H9 (cell line): ENCODE measurements at regions not wholly inside any gene's neighbourhood (a gene's known extent, or its start where the extent isn't known, plus 50 kb on each side); places are given as distances from the start of the nearest gene placed in this dataset.

Source experiments
- DNase-seq: peaks from one replicate; pipeline ENCODE4 v3.0.0-alpha.2; 2017
- H2AFZ ChIP-seq: one replicate; pipeline ENCODE4 v1.6.1; 2013; ENCODE audit warnings: mild to moderate bottlenecking, low read length, control low read depth, moderate library complexity
- H2AK5ac ChIP-seq: 2 replicates; pipeline ENCODE4 v1.6.1; 2013; ENCODE audit warnings: low read length, control low read depth, mixed read lengths; ENCODE audit not compliant: insufficient read length
- H2BK120ac ChIP-seq: one replicate; pipeline ENCODE4 v1.6.1; 2013; ENCODE audit warnings: low read depth, mild to moderate bottlenecking, low read length, control low read depth, inconsistent platforms; ENCODE audit not compliant: poor library complexity, severe bottlenecking
- H2BK12ac ChIP-seq: 2 replicates; pipeline ENCODE4 v1.6.1; 2013; ENCODE audit warnings: low read length, control low read depth, mixed read lengths, low read depth; ENCODE audit not compliant: insufficient read length
- H2BK15ac ChIP-seq: 2 replicates; pipeline ENCODE4 v1.6.1; 2013; ENCODE audit warnings: low read depth, low read length, control low read depth
- H2BK20ac ChIP-seq: one replicate; pipeline ENCODE4 v1.6.1; 2013; ENCODE audit warnings: low read depth, mild to moderate bottlenecking, low read length, control low read depth, inconsistent platforms; ENCODE audit not compliant: poor library complexity, severe bottlenecking
- H2BK5ac ChIP-seq: 2 replicates; pipeline ENCODE4 v1.6.1; 2013; ENCODE audit warnings: low read length, control low read depth, mixed read lengths; ENCODE audit not compliant: insufficient read length
- H3K14ac ChIP-seq: 2 replicates; pipeline ENCODE4 v1.6.1; 2013; ENCODE audit warnings: low read length, control low read depth; ENCODE audit not compliant: insufficient read depth
- H3K18ac ChIP-seq: 2 replicates; pipeline ENCODE4 v1.6.1; 2013; ENCODE audit warnings: low read depth, mild to moderate bottlenecking, mixed read lengths, low read length, control low read depth; ENCODE audit not compliant: insufficient read length
- H3K23ac ChIP-seq: 2 replicates; pipeline ENCODE4 v1.6.1; 2013; ENCODE audit warnings: low read length, control low read depth, mixed read lengths, low read depth; ENCODE audit not compliant: insufficient read length
- H3K23me2 ChIP-seq: 2 replicates; pipeline ENCODE4 v1.6.1; 2013; ENCODE audit warnings: low read depth, mild to moderate bottlenecking, mixed read lengths, low read length, control low read depth; ENCODE audit not compliant: insufficient read length, poor library complexity, severe bottlenecking
- H3K27ac ChIP-seq: 2 replicates; pipeline ENCODE4 v1.5.1; 2013; ENCODE audit warnings: low read length, control low read depth, mixed read lengths, low read depth; ENCODE audit not compliant: insufficient read length
- H3K27me3 ChIP-seq: 2 replicates; pipeline ENCODE4 v1.6.1; 2013; ENCODE audit warnings: low read length, control low read depth, inconsistent platforms; ENCODE audit not compliant: insufficient read depth
- H3K4ac ChIP-seq: 2 replicates; pipeline ENCODE4 v1.6.1; 2013; ENCODE audit warnings: low read depth, mild to moderate bottlenecking, control low read depth, inconsistent platforms, low read length, moderate library complexity
- H3K4me1 ChIP-seq: 2 replicates; pipeline ENCODE4 v1.6.1; 2013; ENCODE audit warnings: low read length, control low read depth, inconsistent platforms; ENCODE audit not compliant: insufficient read depth
- H3K4me2 ChIP-seq: 2 replicates; pipeline ENCODE4 v1.6.1; 2013; ENCODE audit warnings: low read length, control low read depth, mixed read lengths; ENCODE audit not compliant: insufficient read length, insufficient read depth
- H3K56ac ChIP-seq: 2 replicates; pipeline ENCODE4 v1.6.1; 2013; ENCODE audit warnings: low read depth, mild to moderate bottlenecking, mixed read lengths, low read length, control low read depth; ENCODE audit not compliant: insufficient read length
- H3K79me1 ChIP-seq: 2 replicates; pipeline ENCODE4 v1.6.1; 2013; ENCODE audit warnings: low read depth, mild to moderate bottlenecking, moderate library complexity, low read length, control low read depth, inconsistent platforms; ENCODE audit not compliant: insufficient read depth, poor library complexity, severe bottlenecking
- H3K79me2 ChIP-seq: 2 replicates; pipeline ENCODE4 v1.6.1; 2013; ENCODE audit warnings: low read length, control low read depth, inconsistent platforms; ENCODE audit not compliant: insufficient read depth
- H3K9ac ChIP-seq: 2 replicates; pipeline ENCODE4 v1.6.1; 2013; ENCODE audit warnings: low read length, control low read depth, mixed read lengths; ENCODE audit not compliant: insufficient read length; ENCODE audit errors: extremely low read depth
- H3K9me3 ChIP-seq: one replicate; pipeline ENCODE4 v1.6.1; 2013; ENCODE audit warnings: low read depth, low read length, inconsistent platforms; ENCODE audit not compliant: control insufficient read depth
- H3T11ph ChIP-seq: one replicate; pipeline ENCODE4 v1.6.1; 2013; ENCODE audit warnings: mild to moderate bottlenecking, low read length, control low read depth, inconsistent platforms
- H4K20me1 ChIP-seq: one replicate; pipeline ENCODE4 v1.6.1; 2013; ENCODE audit not compliant: control insufficient read depth, insufficient read length, insufficient read depth
- H4K5ac ChIP-seq: 2 replicates; pipeline ENCODE4 v1.6.1; 2013; ENCODE audit warnings: low read depth, mild to moderate bottlenecking, mixed read lengths, low read length, control low read depth; ENCODE audit not compliant: insufficient read length
- H4K8ac ChIP-seq: replicated peaks from 2 replicates; pipeline ENCODE4 v1.6.1; 2013; ENCODE audit warnings: low read length, control low read depth, mixed read lengths, low read depth; ENCODE audit not compliant: insufficient read length
- H4K91ac ChIP-seq: 2 replicates; pipeline ENCODE4 v1.6.1; 2013; ENCODE audit warnings: low read depth, mild to moderate bottlenecking, moderate library complexity, mixed read lengths, low read length, control low read depth; ENCODE audit not compliant: insufficient read length
- H3K27ac Mint-ChIP-seq, 3 experiments: 2 replicates in 2 of 3; 3 replicates in 1 of 3; pipeline ENCODE4 v1.8.0; 2020 to 2021; ENCODE audit warnings: mixed read lengths in 3 of 3, mild to moderate bottlenecking in 1 of 3, moderate library complexity in 1 of 3
- H3K27me3 Mint-ChIP-seq: 2 replicates; pipeline ENCODE4 v1.8.0; 2021; ENCODE audit warnings: low read depth, mild to moderate bottlenecking, moderate library complexity, mixed read lengths
- H3K36me3 Mint-ChIP-seq, 3 experiments: 2 replicates in 2 of 3; 3 replicates in 1 of 3; pipeline ENCODE4 v1.8.0; 2020 to 2021; ENCODE audit warnings: low read depth in 3 of 3, mixed read lengths in 3 of 3; ENCODE audit not compliant: insufficient read depth in 1 of 3
- H3K4me1 Mint-ChIP-seq, 2 experiments: 2 replicates each; pipeline ENCODE4 v1.8.0; 2020; ENCODE audit warnings: mixed read lengths in 2 of 2
- H3K4me3 Mint-ChIP-seq, 2 experiments: 2 replicates in 1 of 2; 3 replicates in 1 of 2; pipeline ENCODE4 v1.8.0; 2020 to 2021; ENCODE audit warnings: mild to moderate bottlenecking in 2 of 2, mixed read lengths in 2 of 2, moderate library complexity in 1 of 2
- H3K9me3 Mint-ChIP-seq, 2 experiments: 2 replicates in 1 of 2; 3 replicates in 1 of 2; pipeline ENCODE4 v1.8.0; 2020; ENCODE audit warnings: mild to moderate bottlenecking in 2 of 2, mixed read lengths in 2 of 2, moderate library complexity in 1 of 2
- WGBS: extraction: QIAGEN DNeasy Blood & Tissue Kit; methylation state at CpG from one replicate; pipeline ENCODE4 v1.1.7; 2013; ENCODE audit warnings: missing lambda C conversion rate, low lambda C conversion rate, mixed read lengths; ENCODE audit not compliant: insufficient read length; ENCODE audit errors: extremely low coverage; 5-methylcytosine and 5-hydroxymethylcytosine counted together
- TF ChIP-seq, protein P1 (sequence below): fragments of 200-600 bp; sonication (generic); conservative IDR thresholded peaks from 3 replicates; pipeline ENCODE4 v1.8.0; 2021; ENCODE audit warnings: antibody characterized with exemption, mild to moderate bottlenecking

DNA sequence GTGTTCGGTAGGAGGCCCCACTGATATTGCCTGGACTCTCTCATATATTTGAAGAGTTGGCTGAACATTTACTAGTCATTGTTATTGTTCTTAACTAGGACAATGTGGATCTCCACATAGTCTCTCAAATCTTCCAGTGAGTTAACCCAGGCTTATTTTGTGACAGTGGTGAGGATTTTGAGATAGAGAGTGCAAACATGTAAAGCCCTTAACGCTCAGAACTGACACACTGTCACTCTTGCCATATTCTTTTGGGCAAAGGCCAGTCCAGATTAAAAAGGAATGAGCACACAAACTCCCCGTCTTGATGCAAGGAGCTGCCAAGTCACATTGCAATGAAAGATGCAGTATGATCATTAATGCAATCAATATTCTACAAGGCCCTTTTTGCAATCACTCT is 431.9 kb upstream of the AZI2 start:
- H2AK5ac ChIP-seq, result no peak overlapping the region
- H3K9me3 Mint-ChIP-seq, result no peaks in the 10 kb centered on the region
- no peaks in the 10 kb centered on the region for H3K9me3 ChIP-seq
- no peak overlapping the region for H3T11ph ChIP-seq
- no peak overlapping the region for H2AFZ ChIP-seq
- H3K56ac ChIP-seq, result no peak overlapping the region
- no peak overlapping the region for H4K8ac ChIP-seq
- H3K27ac ChIP-seq, result no peak overlapping the region
- TF ChIP-seq, protein P1, sequence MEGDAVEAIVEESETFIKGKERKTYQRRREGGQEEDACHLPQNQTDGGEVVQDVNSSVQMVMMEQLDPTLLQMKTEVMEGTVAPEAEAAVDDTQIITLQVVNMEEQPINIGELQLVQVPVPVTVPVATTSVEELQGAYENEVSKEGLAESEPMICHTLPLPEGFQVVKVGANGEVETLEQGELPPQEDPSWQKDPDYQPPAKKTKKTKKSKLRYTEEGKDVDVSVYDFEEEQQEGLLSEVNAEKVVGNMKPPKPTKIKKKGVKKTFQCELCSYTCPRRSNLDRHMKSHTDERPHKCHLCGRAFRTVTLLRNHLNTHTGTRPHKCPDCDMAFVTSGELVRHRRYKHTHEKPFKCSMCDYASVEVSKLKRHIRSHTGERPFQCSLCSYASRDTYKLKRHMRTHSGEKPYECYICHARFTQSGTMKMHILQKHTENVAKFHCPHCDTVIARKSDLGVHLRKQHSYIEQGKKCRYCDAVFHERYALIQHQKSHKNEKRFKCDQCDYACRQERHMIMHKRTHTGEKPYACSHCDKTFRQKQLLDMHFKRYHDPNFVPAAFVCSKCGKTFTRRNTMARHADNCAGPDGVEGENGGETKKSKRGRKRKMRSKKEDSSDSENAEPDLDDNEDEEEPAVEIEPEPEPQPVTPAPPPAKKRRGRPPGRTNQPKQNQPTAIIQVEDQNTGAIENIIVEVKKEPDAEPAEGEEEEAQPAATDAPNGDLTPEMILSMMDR, result no peak
- no peak overlapping the region for H3K4me3 Mint-ChIP-seq
- no peaks in the 10 kb centered on the region; a peak in 1 of 7 replicates for H3K36me3 Mint-ChIP-seq
- H3K27me3 ChIP-seq, result no peaks in the 10 kb centered on the region
- no peak overlapping the region for H4K5ac ChIP-seq
- H2BK120ac ChIP-seq, result no peak overlapping the region
- no peaks in the 10 kb centered on the region for H3K4me1 ChIP-seq
- H3K4me2 ChIP-seq, result no peak overlapping the region
- H4K20me1 ChIP-seq, result no peaks in the 10 kb centered on the region
- H3K14ac ChIP-seq, result no peak overlapping the region
- H3K27me3 Mint-ChIP-seq, result no peaks in the 10 kb centered on the region
- peaks cover 3 to 8% of the 10 kb centered on the region in 2 experiments; a peak in 2 of 4 replicates for H3K4me1 Mint-ChIP-seq
- H3K23me2 ChIP-seq, result no peaks in the 10 kb centered on the region
- no peak overlapping the region for H3K27ac Mint-ChIP-seq
- H4K91ac ChIP-seq, result no peak overlapping the region
- no peak overlapping the region for H2BK15ac ChIP-seq
- H3K79me1 ChIP-seq, result no peaks in the 10 kb centered on the region
- H2BK5ac ChIP-seq, result no peak overlapping the region
- H3K23ac ChIP-seq, result no peak overlapping the region
- no peak overlapping the region for H3K9ac ChIP-seq
- H3K4ac ChIP-seq, result no peak overlapping the region
- H2BK12ac ChIP-seq, result no peak overlapping the region
- DNase-seq, result no peak
- H3K79me2 ChIP-seq, result no peaks in the 10 kb centered on the region
- no peak overlapping the region for H2BK20ac ChIP-seq
- no peak overlapping the region for H3K18ac ChIP-seq
- no CpG with 5 or more reads among the region's 3 CpGs for WGBS
